WTC11 (cell line): ENCODE measurements at regions not wholly inside any gene's neighbourhood (a gene's known extent, or its start where the extent isn't known, plus 50 kb on each side); places are given as distances from the start of the nearest gene placed in this dataset.

ENCODE experiments used
- CBFB ChIP-seq: sonication (generic); formaldehyde crosslinking; IDR thresholded peaks from 2 replicates; pipeline ENCODE4 v1.8.1; 2022; ENCODE audit warnings: mild to moderate bottlenecking, low read depth, missing genetic modification reagents
- CTCF ChIP-seq: fragments of 200-600 bp; IDR thresholded peaks from 2 replicates; pipeline ENCODE4 v1.8.0; 2022; ENCODE audit warnings: antibody characterized with exemption
- ZNF317 ChIP-seq: sonication (generic); formaldehyde crosslinking; IDR thresholded peaks from 2 replicates; pipeline ENCODE4 v1.8.1; 2023; ENCODE audit warnings: low read depth, mild to moderate bottlenecking, moderate library complexity, missing genetic modification reagents, borderline replicate concordance
- ZNF416 ChIP-seq: fragments of 250-450 bp; sonication (Bioruptor Pico); IDR thresholded peaks from 2 replicates; pipeline ENCODE4 v1.9.0; 2021; ENCODE audit warnings: mild to moderate bottlenecking, inconsistent platforms

GRCh38 chr2:81363800-81364199 is 1059.2 kb upstream of the LRRTM1 start:
- TF ChIP-seq CTCF, result no peak
- no peak for TF ChIP-seq CBFB
- TF ChIP-seq ZNF416 (CRISPR knock-in tag), result no peak
- TF ChIP-seq ZNF317 (CRISPR knock-in tag), result no peak
